ENCODE measurements at regions not wholly inside any gene's neighbourhood (a gene's known extent, or its start where the extent isn't known, plus 50 kb on each side); places are given as distances from the start of the nearest gene placed in this dataset.

GRCh38 chr5:61948151-61948550 lies 357.9 kb upstream of the KIF2A start:
- no peak for DNase-seq (ENCODE audit: low spot score)
- ATAC-seq: peak; percentile 32

- DNase-seq (ENCODE audit: low spot score) (no peak), ATAC-seq (no peak)
These were observed 356.8 kb upstream of the KIF2A start for GRCh38 chr5:61949054-61949678.

- DNase-seq (ENCODE audit: low spot score): no peak
- no peak for ATAC-seq
These were observed 356.1 kb upstream of the KIF2A start for GRCh38 chr5:61949679-61950435.

GRCh38 chr5:61951295-61951694 lies 354.7 kb upstream of the KIF2A start:
- DNase-seq (ENCODE audit: low spot score): no peak
- no peak for ATAC-seq

GRCh38 chr5:61953913-61954312 lies 352.1 kb upstream of the KIF2A start:
- DNase-seq (ENCODE audit: low spot score) (no peak), ATAC-seq (no peak)

GRCh38 chr5:61964201-61964600 lies 341.8 kb upstream of the KIF2A start:
- ATAC-seq (no peak), DNase-seq (ENCODE audit: low spot score) (no peak)

GRCh38 chr5:61965069-61965468 lies 340.9 kb upstream of the KIF2A start:
- ATAC-seq (no peak), DNase-seq (ENCODE audit: low spot score) (no peak)

GRCh38 chr5:61965490-61965889 lies 340.5 kb upstream of the KIF2A start:
- ATAC-seq (no peak), DNase-seq (ENCODE audit: low spot score) (no peak)

- DNase-seq (ENCODE audit: low spot score): no peak
- ATAC-seq: no peak
These were observed 339.6 kb upstream of the KIF2A start for GRCh38 chr5:61966296-61966955.

GRCh38 chr5:61966997-61967396 lies 339.0 kb upstream of the KIF2A start:
- ATAC-seq (no peak), DNase-seq (ENCODE audit: low spot score) (no peak)

GRCh38 chr5:61967681-61968080 lies 338.3 kb upstream of the KIF2A start:
- no peak for ATAC-seq

GRCh38 chr5:61969347-61969746 lies 336.7 kb upstream of the KIF2A start:
- ATAC-seq (no peak), DNase-seq (ENCODE audit: low spot score) (no peak)

More at GRCh38 chr5:61967681-61968080, 338.3 kb upstream of the KIF2A start:
- DNase-seq (ENCODE audit: low spot score): no peak

GRCh38 chr5:61969755-61970154 lies 336.3 kb upstream of the KIF2A start:
- DNase-seq (ENCODE audit: low spot score) (no peak), ATAC-seq (no peak)

GRCh38 chr5:61970218-61970617 lies 335.8 kb upstream of the KIF2A start:
- ATAC-seq: no peak
- no peak for DNase-seq (ENCODE audit: low spot score)

GRCh38 chr5:61974680-61975079 lies 331.3 kb upstream of the KIF2A start:
- DNase-seq (ENCODE audit: low spot score): no peak
- ATAC-seq: no peak

- DNase-seq (ENCODE audit: low spot score) (no peak), ATAC-seq (no peak)
These were observed 324.1 kb upstream of the KIF2A start for GRCh38 chr5:61981886-61982285.

- no peak for ATAC-seq
- no peak for DNase-seq (ENCODE audit: low spot score)
These were observed 314.6 kb upstream of the KIF2A start for GRCh38 chr5:61991430-61991829.

GRCh38 chr5:61991866-61992265 lies 314.1 kb upstream of the KIF2A start:
- ATAC-seq: no peak
- no peak for DNase-seq (ENCODE audit: low spot score)

- ATAC-seq (no peak), DNase-seq (ENCODE audit: low spot score) (no peak)
These were observed 312.6 kb upstream of the KIF2A start for GRCh38 chr5:61993295-61993927.

GRCh38 chr5:61994171-61994570 lies 311.8 kb upstream of the KIF2A start:
- DNase-seq (ENCODE audit: low spot score) (no peak), ATAC-seq (no peak)

GRCh38 chr5:61995486-61995885 lies 310.5 kb upstream of the KIF2A start:
- no peak for ATAC-seq

GRCh38 chr5:61999371-61999770 lies 306.6 kb upstream of the KIF2A start:
- no peak for ATAC-seq
- no peak for DNase-seq (ENCODE audit: low spot score)

More at GRCh38 chr5:61995486-61995885, 310.5 kb upstream of the KIF2A start:
- no peak for DNase-seq (ENCODE audit: low spot score)

Data from left lobe of liver (tissue), 2 donors.